ENCODE measurements at regions not wholly inside any gene's neighbourhood (a gene's known extent, or its start where the extent isn't known, plus 50 kb on each side); places are given as distances from the start of the nearest gene placed in this dataset.

- TF ChIP-seq POLR2A (IDR thresholded peaks at IDR 0.05; ENCODE audit: low read depth, low read length) (no peak), POLR2AphosphoS5 (IDR thresholded peaks at IDR 0.05; ENCODE audit: low read depth, low read length) (no peak), TAF1 (IDR thresholded peaks at IDR 0.05; ENCODE audit: borderline replicate concordance, low read depth, low read length) (no peak)
These were observed 59.3 kb upstream of the CHMP2B start for GRCh38 chr3:87167628-87168456.
